Dermis microvascular lymphatic vessel endothelial cell (primary cell): ENCODE measurements at regions not wholly inside any gene's neighbourhood (a gene's known extent, or its start where the extent isn't known, plus 50 kb on each side); places are given as distances from the start of the nearest gene placed in this dataset.

Experiments
- DNase-seq, 2 donors: peaks; one replicate each; pipeline versions ENCODE4 v3.0.0 to v3.0.0-alpha.2; 2010; ENCODE audit warnings: low read depth in 2 of 2

DNA sequence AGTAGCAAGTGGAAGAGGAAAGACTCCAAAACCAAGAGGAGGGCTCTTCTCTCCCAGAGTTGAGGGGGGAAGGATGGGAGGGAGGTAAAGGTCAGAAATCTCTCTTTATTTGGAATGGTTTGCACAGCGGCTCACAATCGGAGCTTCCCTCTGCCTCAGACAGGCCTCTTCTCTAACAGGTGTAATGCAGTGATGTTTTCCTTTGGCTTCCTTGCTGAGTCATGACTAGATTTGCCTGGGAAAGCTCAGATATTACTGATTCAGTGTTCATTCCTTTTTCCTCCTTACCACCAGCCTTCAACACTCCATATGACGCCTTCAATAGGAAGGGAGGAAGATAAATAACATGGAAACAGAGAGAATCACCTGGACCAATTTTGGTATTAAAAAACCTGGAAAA is 136.6 kb downstream of the RNF152 start:
- DNase-seq: peak in 1 of 2 donors; percentile 14

DNA sequence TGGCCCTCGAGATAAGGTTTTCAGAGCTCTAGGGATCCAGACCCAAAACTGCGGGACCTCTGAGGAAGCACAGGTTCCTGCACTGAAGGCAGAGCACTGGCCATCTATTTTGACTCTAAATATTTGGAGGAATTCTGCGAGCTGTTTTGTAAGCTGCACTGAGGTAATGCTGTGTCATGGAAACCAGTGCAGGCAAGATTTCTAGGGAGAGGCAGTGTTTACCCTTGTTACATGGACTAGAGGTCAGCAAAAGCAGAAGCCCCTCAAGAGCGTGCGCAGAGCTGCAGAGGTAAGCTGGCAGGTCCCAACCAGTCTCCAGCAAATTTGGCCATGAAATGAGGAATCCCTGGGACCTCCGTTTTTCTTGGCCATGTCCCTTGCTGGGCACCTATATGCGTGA is 137.3 kb downstream of the RNF152 start:
- no peak for DNase-seq

DNA sequence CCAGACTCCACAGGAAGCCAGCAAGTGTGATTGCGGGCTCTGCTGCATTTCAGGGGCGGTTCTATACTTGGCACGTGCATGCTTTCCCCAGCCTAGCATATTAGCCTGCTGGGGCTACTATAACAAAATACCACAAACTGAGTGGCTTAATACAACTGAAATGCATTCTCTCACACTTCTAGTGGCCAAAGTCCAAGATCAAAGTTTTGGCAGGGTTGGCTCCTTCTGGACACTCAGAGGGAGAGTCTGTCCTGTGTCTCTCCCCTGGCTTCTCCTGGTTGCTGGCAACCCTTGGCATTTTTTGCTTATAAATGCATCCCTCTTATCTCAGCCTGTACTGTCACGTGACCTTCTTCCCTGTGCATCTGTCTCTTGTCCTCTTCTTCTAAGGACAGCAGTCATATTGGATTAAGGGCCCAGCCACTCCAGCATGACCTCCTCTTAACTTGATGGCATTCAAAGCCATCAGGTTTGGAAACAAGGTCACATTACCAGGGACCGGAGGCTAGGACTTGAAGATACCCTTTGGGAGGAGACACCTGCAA is 138.7 kb downstream of the RNF152 start:
- DNase-seq: no peak

DNA sequence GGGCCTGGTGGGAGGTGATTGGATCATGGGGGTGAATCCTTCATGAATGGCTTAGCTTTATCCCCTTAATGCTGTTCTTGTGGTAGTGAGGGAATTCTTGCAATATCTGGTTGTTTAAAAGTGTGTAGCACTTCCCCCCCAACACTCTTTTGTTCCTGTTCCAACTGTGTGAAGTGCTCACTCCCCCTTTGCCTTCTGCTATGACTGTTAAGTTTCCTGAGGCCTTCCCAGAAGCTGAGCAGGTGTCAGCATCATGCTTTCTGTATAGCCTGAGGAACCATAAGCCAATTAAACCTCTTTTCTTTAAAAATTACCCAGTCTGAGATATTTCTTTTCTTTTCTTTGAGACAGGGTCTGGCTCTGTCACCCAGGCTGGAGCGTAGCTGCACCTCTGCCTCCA is 139.4 kb downstream of the RNF152 start:
- DNase-seq: peak in 1 of 2 donors; percentile 9

DNA sequence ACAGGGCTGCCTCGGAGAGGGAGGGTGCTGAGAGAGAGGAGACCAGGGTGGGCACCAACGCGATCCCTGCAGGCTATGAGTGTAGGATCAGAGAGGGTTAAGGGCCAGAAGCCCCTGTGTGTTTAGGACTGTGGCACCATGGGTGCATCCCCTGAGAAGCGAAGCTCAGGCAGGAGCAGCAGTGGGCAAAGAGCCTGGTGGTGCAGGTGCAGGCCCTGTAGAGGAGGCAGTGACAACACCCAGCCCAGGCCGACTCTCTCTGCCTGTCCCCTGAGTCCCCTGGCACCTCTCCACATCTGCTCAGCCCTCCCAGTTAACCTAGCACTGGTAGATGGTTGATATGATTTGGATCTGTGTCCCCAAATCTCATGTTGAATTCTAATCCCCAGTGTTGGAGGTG is 139.8 kb downstream of the RNF152 start:
- DNase-seq: no peak

DNA sequence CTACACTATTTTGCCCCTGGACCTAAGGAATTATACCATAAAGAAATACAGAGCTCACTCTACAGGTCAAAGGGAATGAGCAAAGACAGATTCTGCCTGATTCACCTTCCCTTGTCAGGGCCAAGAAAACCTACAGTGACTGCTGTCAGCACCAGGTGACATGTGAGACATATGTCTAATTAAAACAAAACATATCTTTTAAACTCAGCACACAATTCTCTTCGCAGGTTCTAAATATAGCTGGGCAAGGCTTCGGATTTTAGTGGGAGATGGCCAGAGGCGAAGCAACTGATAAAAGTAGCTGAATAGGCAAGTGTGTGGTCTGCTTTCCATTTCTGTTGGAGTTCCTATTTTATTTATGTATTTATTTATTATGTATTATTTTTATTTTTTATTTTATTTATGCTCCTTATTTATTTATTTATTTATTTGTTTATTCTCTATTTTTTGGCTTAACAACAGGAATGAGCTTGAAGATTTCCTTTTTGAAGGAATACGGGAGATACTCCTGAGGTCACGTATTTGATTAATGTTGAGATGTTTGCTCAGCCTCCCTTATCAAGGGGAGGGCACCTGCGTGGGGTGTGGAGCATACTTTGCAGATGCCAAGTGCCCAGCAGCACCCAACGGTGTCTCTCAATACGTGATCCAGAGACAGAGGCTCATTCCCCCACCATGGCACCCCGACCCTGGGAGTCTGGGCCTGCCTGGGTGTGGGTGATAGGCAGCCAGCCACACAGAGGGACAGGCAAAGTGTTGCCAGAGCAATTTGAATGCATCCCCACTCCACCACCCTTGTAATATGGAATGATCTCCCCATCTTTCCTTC is 141.8 kb downstream of the RNF152 start:
- DNase-seq: no peak

DNA sequence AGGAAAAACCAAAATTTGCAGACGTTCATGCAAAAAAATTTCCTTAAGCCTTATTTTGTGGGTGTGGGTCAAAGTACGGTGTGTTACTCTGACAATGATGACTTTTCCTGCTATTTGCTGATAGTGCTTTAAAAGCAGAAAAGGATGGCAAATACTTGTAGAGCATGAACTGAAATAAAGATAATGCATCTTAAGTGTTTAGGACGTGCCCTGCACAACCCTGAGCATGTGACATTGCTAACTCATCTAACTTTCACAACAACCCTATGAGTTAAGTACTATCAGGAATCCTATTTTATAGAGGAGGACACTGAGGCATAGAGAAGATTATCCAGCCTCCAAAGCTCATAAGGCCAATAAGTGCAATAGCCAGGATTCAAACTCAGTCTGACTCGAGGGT is 143.3 kb downstream of the RNF152 start:
- DNase-seq: no peak

DNA sequence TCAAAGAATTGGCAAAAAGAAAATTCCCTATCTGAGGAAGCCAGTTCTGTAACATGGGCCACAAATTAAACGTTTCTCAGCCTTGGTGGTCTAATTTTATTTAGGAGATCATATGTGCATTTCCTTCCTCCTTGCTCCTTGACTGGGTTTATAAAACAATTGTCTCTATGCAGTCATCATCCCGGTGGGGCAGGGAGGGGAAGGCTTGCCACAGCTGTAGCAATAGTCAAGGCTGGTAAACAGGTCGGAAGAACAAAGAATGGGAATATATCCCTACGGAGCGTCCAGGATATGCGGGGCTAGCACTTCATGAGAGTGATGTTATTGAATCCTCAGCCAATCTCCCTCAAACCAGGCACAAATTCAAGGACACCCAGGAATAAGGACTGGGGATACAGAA is 143.8 kb downstream of the RNF152 start:
- DNase-seq: peak; percentile 30 to 91

DNA sequence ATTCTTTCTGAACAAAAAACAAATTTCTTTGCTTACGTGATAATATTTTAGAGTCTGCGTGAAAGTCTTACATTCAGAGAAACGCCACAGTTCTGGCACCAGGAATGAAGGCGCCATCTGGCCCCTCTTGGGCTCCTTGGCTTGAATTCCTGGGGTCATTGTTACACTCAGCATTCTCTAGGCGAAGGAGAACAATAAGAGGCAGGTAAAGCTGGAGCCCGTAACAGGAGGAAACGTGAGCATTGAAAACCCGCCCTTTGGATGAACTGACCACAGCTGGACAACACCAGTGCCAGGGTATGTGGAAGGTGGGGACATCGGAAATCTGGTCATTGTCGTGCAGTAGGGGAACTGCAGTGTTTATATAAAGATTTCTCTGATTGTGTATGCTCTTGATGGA is 144.8 kb downstream of the RNF152 start:
- DNase-seq: peak; percentile 90 to 93

DNA sequence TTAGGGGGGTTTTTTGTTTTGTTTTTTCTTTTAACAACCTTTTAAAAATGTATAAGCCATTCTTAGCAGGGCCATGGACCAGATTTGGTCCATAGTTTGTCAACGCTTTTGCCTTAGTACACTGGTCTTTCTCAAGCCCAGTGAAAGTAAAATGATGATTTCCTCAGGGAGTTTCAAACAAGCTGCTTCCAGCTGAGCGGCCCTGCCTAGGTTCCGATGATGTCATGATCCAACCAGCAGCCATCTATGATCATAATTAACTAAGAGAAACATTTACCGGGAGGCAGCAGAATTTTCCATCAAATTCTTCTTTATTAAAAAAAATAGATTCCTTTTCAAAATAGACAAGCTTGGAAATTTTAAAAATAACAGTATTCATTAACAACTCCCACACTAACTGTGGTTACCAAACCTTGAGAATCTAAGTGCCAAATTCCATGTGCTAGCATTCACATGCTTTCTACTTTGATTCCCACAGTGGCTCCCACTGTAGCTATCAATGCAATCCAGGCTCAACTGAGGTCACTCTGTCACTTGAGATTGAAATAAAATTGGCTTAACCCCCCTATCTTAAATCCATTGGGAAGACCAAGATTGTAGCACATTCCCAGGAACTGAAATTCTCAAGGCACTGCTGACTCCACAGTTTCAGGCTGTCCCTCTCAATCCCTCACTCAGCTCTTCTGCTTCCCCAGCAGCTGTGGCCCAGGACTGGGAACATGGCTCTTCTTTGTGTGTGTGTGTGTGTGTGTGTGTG is 148.9 kb downstream of the RNF152 start:
- DNase-seq: no peak

DNA sequence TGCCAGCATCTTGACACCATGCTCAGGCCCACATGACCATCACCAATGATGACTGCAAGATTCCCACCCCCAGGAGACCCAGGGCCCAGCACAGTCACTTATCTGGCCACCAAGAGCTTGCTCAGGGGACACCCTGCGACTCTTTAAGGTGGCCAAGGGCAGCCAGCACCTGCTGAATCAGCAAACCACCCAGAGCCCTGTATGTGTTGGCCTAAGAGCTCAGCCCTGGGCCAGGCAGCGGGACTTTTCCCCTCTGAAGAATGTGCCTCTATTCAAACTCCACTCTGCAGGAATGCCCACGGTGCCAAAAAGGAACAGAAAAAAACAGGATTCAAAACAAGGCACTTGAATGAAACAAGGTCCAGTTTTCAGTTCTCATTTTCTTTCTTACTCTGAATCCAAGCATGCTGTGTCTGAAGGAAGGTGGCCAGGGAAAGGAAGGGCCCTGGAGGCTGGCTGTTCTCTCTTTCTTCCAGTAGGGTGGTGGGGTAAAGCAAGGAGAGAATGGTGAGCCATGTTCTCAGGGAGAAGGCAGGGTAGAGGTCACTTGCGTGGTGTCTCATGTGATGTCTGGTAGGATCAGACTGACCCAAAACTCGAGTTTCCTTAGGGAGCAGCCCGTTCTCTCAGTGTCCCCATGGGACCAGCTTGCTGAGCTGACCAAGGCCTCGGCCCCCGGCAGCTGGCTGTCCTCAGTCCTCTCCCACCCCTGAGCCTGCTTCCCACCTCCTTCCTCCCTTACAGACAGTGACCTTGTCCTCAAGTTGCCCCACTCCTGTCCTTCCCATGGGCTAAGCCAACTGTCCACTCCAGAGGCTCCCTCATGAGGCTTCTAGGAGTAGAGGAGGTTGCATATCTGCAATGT is 150.0 kb downstream of the RNF152 start:
- no peak for DNase-seq

DNA sequence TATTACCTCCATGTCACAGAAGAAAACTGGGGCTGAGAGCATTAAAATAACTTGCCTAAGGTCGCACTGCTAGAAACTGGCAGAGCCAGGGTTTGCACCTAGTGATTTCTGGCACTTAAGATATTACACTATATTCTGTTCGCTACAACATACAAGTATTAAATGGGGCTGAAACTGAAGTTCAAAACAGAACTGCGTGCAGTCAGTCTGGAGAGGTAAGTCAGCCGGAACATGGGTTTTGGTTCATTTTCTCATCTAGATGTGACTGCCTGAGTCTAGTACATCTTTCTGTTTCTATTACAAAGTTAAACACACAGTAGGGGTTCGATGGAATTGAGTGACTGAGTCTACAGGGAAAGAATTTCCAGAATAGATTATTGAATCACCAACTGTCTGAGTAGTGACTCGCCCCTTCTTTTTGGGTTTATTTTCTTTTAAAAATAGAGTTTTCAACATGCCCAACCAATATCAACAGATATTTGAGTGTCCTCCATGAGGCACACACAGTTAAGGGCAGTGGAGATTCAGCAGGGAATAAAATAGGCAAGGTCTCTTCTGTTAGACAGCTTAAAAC is 150.8 kb downstream of the RNF152 start:
- no peak for DNase-seq

DNA sequence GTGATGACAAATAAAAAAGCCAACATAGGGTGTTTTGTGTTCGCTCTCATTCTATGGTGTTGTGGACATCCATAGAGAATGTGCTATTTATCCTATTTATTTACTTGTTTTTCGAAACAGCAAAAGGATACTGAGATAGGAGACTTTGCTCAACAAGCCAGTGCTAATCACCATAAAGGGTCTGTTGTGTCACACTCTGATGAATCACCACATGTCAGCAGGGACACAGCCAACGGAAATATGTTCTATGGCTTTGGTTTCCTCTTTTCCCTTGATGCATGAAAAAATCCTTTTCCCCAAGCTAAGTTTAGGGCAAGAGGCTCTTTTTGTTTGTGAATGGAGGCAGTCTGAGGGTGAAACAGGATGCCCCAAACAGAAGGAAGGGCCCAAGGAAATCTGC is 154.3 kb downstream of the RNF152 start:
- peak; percentile 89 to 91 for DNase-seq

DNA sequence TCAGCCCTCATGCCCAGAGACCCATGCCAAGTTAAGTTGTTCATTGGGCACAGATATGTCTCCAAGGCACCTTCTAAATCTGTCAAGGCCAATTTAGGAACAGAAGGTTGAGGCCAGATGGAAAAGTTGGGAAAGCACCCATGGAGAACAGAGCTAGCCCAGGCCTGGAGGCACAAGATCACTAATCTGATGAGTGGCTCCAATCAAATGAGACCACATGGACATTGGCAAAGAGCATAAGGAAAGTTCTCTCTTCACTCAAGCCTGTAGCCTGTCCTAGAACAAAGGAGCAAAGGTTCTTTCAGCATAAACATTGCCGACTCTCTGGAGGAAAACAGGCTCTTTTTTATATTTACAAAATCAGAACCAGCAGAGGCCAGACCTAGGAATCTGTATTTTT is 154.8 kb downstream of the RNF152 start:
- peak in 1 of 2 donors; percentile 29 for DNase-seq

DNA sequence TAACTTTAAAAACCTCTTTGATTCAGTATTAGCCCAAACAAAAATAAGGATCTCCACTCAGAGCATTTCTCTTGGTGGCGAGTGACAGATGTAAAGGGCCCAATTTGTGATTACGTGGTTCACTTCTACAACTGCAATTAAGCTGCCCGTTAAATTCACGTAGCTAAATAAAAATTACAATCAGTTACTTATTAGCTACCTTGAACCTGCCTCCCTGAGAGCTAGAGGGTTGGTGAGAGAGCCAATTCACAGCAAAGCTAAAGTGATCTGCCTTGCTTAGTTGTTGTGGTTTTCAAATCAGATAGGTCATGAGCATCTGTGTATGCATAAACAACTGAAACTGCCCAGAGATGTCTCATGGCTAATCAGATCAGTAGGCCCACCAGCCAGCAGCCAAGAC is 156.7 kb downstream of the RNF152 start:
- DNase-seq: no peak

DNA sequence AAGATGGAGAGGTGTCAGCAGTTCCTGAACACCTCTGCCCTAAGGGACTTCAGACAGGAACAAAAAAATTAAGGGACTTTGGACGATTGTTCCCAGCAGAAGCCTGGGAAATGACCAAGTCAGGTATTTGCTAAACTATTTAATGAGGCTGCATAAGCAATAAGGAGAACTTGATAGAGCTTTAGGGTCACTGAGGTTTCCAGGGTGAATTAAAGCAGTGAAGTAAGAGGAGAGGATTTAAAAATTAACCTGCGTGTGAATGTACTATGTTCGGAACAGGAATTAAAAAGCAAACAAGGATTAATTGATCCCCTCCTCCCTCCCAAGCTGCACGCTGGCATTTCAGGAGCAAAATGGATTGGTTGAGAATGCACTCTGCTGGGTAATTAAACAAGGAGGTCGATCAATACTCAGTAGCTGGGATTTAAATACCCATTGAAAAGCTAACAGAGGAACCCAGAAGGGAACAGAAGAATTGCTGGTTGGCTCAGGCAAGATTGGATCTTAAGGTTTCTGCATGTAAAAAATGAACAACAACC is 157.2 kb downstream of the RNF152 start:
- no peak for DNase-seq

DNA sequence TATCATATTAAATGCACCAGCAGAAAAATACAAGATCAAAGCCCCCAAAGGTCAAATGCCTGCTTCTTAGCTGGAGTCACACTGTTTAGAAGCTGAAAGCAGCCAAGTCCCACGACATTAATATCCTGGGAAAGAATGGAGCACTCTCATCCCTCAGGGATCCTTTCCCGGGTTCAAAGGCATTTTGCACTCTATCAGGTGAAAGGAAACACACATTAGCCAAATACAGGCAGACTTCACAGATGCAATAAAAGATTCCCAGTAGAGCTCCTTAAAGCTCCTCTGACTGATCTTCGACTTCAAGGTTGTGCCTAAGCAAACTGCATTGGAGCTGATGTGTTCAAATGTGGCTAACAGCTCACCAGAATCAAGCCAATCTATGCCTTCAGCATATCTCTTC is 158.4 kb downstream of the RNF152 start:
- DNase-seq: no peak

DNA sequence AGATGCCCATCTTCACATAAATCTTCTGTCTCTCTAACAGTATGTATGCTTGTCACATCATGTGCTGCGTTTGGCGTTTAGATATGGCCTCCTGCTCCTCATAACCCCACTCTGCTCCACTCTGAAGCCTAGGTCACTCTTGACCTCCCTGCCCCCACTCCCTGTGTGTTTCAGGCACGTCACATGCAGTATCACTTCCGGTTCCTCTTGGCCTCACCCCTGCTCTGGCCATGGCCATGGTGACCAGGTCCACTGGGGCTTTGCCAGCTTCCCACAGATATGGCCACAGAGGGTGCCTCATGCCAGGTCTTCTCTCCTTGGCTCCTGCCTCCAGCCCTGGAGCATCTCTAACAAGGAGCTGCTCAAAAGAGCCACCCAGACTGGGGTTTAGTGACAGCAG is 160.0 kb downstream of the RNF152 start:
- DNase-seq: no peak

DNA sequence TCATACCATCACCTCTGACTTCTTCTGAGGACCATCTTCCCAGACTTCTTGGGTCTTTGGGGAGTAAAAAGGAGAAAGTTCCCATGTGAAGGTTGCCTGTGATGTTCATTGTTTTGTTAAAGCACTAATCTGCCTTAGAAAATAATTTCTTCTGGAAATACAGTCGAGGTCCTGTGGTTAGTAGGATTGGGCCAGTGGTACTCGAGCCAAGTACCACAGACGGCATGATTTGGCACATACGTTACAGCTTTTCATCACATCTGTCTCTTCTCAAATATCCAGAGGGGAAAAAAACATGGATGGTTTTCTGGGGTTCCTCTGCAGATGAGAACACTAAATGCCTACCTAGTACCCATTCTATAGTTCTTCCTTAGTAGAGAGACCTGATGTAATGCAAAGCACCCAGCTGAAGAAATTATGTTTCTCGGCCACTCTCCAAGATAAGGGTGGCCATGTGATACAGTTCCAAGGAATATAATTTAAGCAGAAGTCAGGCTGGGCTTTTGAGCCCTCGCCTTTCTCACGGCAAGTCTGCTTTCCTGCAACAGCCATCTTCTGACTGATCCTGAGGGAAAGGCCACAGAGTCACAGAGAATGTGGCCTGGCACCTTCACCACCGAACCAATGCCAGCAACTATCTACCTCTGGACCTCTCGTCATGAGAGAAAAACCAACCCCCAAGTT is 161.0 kb downstream of the RNF152 start:
- DNase-seq: no peak

DNA sequence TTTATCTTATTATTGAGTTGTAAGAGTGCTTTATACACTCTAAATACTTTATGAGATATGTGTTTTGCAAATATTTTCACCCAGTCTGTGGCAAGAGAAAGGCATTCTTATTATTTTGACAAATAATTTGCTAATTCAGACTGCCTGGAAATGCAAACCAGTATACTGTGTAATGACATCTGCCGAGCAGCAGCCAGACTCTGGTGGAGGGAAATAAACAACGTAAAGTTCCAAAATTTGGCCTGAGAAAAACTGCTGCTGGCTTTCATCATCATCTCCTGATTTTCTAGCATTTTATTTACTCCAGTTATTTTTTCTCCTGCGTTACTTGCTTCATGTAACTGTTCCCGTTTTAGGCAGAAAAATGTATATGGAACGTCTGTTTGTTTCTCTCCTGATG is 161.6 kb downstream of the RNF152 start:
- no peak for DNase-seq

DNA sequence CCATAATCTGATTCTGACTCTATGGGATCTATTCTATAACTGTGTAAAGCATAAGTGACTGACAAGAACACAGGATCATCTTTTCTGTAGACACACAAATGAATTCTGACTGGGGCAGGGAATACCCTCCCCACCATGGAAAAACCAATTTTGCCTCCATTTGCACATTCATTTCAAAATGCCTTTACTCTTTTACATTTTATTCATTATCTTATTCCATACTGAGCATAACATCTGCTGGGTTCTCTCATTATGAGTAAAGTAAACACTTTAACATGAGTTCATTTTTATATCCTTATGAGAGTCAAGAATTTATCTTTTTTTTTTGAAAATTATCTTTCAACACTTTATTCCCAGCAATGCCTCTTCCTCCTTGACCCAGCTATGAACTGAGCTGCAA is 163.5 kb downstream of the RNF152 start:
- DNase-seq: no peak
